Cardiac fibroblast (primary cell): ENCODE measurements at regions not wholly inside any gene's neighbourhood (a gene's known extent, or its start where the extent isn't known, plus 50 kb on each side); places are given as distances from the start of the nearest gene placed in this dataset.

Experiments used
- DNase-seq, 2 donors: peaks; one replicate each; pipeline versions ENCODE4 v3.0.0 to v3.0.0-alpha.2; 2010; ENCODE audit warnings: low read depth in 2 of 2
- H3K4me3 ChIP-seq, 2 donors: replicated peaks in 1 of 2; 1 replicate in 1 of 2; 2 replicates in 1 of 2; pipeline ENCODE4 v1.5.1; 2011; ENCODE audit warnings: low read depth in 2 of 2, low read length in 2 of 2, mild to moderate bottlenecking in 2 of 2, moderate library complexity in 1 of 2
- TF ChIP-seq, protein P1 (sequence below): IDR thresholded peaks from one replicate; pipeline ENCODE4 v1.5.1; 2011; ENCODE audit warnings: low read depth, mild to moderate bottlenecking, low read length, inconsistent platforms

DNA sequence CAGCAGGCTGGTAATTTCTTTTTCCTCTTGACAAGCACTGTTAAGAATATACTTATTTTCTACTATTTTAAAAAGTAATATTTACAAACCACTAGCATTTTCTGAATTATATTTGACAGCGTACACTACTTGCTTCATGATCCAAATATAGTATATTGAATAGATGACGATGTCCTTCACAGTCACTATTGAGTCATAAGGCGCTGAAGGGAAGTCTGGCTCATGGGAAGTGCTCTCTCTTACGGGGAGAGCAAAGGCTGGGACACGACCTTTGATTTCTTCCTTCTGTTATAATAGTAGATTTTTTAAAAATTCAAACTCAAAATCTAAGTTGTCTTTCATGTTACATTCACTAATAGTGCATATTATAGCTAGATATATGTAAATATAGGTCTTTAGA, 357.1 kb downstream of the SOCS6 start:
- no peak overlapping the region for H3K4me3 ChIP-seq
- TF ChIP-seq, protein P1, sequence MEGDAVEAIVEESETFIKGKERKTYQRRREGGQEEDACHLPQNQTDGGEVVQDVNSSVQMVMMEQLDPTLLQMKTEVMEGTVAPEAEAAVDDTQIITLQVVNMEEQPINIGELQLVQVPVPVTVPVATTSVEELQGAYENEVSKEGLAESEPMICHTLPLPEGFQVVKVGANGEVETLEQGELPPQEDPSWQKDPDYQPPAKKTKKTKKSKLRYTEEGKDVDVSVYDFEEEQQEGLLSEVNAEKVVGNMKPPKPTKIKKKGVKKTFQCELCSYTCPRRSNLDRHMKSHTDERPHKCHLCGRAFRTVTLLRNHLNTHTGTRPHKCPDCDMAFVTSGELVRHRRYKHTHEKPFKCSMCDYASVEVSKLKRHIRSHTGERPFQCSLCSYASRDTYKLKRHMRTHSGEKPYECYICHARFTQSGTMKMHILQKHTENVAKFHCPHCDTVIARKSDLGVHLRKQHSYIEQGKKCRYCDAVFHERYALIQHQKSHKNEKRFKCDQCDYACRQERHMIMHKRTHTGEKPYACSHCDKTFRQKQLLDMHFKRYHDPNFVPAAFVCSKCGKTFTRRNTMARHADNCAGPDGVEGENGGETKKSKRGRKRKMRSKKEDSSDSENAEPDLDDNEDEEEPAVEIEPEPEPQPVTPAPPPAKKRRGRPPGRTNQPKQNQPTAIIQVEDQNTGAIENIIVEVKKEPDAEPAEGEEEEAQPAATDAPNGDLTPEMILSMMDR: no peak
- peak in 1 of 2 donors; percentile 3 for DNase-seq

DNA sequence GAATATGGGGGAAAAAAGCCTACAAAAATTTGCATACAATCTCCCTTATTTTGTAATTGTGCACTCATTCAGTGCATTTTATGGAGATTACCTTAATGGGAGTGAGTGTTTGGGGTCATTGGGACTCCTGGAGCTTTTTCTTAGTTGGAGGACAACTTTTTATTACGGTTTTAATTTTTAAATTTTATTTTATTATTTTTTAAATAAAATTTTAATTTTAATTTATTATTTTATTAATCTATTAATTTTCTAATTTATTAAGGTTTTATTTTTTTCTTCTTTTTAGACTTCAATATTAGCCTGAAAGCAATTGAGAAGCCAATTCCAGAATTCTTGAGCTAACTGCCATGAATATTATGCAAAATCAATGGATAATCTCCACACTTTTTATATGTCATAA, 355.0 kb downstream of the SOCS6 start:
- TF ChIP-seq, protein P1: no peak
- H3K4me3 ChIP-seq: no peak overlapping the region
- no peak for DNase-seq

DNA sequence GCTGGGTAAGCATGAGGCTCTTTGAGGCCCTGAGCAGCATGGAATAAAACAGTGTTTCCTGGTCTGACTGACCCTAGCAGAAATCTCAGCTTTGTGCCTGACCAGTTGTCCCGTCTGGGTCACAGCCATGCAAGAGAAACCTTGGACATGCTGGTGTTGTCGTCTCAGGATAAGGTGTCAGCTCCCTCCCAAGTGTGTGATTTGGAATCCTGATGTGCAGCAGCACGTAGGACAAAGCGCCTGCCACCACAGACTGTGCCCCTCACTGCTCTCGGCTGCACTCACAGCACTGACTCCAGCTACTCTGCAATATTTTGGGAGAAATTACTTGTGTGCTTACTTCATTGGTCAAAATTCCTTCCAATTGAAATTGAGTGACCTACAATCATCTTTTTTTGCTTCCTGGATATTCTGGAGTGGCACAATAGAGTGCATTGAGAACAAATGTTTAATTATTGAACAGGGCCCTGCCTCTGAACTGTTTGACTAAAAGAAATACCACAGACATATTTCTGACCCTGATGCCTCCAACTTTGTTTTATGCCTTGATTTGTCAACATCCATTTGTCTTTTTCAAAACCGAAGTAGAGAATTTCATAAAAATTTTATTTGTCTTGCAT, 352.4 kb downstream of the SOCS6 start:
- H3K4me3 ChIP-seq: no peak overlapping the region
- DNase-seq: no peak
- TF ChIP-seq, protein P1: no peak

DNA sequence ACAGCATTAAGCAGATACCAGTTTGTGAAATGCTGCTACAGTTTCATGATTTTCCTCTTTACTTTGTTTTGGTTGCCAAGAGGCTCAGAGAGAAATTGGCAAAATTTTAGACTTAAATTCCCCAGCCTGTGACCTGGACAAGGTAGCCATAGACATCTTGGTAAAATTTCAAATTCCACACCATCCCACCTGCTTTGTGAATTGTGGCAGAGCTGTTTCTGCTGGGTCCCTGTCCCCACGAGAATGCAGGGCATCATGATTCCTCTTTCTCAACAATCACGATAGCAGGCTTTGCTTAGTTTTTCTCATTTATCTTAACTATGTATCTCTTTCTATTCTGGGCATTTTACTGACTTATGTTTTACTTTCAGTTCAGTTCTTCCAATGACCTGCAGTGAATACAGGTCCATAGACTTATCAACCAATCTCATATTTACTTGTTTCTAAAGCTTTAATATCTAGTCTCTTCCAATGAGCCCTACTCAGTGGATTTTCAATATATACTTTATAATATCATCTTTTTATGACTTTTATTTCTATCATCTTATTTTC, 351.6 kb downstream of the SOCS6 start:
- no peak for DNase-seq
- TF ChIP-seq, protein P1: no peak
- no peak overlapping the region for H3K4me3 ChIP-seq

DNA sequence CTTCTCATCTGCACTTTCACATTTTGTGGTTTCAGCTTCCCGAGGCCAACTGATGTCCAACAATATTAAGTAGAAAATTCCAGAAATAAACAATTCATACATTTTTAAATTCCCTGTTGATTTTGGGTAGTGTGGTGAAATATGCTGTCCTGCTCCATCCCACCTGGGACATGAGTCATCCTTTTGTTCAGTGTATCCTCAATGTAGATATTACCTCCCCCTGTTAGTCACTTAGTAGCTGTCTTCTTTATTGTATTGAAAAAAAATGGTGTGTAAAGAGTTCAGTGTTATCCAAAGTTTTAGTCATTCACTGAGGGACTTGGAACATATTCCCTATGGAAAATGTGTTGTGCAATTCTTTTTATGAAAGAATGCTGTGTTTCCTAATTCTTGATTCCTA, 348.1 kb downstream of the SOCS6 start:
- no peak overlapping the region for H3K4me3 ChIP-seq
- DNase-seq: peak; percentile 52 to 61
- TF ChIP-seq, protein P1: no peak

DNA sequence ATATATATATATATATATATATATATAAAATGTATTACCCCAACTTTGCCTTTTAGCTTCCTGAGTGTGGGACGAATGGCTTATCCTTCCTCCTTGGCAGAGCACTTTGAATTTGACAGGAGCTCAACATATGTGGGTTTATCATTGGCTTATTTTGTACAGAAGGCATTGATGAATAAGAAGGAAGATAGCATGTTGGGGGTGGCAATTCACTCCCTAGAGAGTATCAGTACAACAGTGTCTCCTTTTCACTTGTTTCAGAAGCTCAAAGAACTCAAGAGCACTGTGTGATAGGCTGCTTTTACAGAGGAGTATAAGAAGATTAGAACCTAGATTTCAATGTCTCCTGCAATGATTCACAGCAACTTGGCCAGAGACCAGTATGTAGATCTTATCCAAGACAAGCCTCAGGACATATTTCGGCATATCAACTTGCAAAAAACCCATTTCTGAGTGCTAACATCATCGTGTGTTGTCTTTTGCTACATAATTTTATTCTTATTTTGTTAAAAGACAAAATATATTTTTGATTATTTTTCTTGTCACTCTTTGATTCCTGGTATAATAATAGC, 345.8 kb downstream of the SOCS6 start:
- TF ChIP-seq, protein P1: no peak
- DNase-seq: no peak
- no peak overlapping the region for H3K4me3 ChIP-seq
